LNCAP (cell line): ENCODE measurements at regions not wholly inside any gene's neighbourhood (a gene's known extent, or its start where the extent isn't known, plus 50 kb on each side); places are given as distances from the start of the nearest gene placed in this dataset.

Experiments used
- CTCF ChIP-seq: fragments of 450-650 bp; IDR thresholded peaks from 2 replicates; pipeline ENCODE4 v1.5.1; 2017; ENCODE audit warnings: mild to moderate bottlenecking

DNA sequence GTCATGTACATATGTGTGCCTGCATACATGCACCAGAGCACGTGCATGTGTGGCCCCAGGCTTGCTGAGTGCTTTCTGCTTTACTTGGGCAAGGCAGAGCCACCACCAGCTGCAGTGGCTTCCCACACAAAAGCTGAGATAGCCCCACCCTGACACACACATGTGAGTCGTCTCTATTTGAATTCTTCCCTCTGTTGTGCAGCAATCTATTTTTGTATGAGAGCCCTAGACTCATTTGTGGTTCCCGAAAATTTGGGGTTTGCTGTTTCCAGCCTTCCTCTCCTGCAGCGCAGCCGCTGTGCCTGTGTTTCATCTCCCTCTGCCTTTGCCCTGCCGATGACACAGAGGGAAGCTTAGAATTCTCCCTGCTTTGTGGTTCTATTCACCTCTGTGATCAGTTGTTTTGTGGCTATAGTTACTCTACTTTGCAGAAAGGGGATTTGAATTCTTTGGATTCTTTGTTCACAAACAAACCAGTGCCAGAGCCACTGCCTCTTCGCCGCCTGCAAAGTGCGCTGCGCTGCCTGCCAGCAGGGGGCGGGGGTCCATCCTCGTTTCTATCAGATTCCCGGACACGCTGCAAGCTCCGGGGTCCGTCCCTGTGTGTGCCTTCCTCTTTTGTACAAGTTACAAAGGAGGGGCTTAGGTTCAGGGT, 95.8 kb upstream of the DAP start:
- peak; percentile 57 for TF ChIP-seq CTCF

- TF ChIP-seq CTCF = no peak
Measured at GRCh38 chr5:10856071-10856470, 95.0 kb upstream of the DAP start.

GRCh38 chr5:10854506-10855277, 93.7 kb upstream of the DAP start:
- no peak for TF ChIP-seq CTCF

DNA sequence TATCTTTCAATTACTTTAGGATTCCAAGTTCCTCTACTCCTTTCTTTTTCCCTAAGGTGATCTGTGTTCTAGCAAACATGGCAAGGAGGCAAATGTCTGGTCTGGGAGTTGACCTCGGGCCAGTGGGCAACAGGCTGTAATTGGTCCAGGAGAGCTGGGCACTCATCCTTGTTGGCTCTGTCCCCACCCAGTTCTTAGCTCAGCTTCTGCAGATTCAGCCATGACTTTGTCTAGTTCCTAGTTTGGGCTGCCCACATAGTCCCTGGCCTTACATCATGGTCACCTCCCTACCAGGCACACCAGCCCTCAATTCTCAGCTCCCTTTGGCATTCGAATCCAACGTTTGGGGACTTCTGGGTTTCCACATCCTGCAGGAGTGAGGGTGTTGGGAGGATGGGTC, 92.1 kb upstream of the DAP start:
- TF ChIP-seq CTCF = no peak

DNA sequence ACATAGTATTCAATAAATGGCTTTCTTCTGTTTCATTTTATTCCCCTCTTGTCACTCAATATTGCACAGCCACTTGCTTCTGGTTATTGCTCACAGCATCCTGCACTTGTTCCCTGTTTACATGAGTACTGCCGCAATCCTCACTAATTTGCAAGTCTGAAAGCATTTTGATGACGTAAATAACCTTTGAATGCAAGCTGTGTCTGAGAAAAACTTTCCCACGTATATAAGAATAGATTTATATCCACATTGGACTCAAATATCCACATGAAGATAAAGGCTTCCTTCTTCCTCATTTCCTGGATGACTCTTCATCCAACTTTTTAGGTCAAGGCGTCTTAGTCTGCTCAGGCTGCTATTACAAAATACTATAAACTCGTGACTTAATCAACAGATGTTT, 88.2 kb upstream of the DAP start:
- TF ChIP-seq CTCF = no peak

DNA sequence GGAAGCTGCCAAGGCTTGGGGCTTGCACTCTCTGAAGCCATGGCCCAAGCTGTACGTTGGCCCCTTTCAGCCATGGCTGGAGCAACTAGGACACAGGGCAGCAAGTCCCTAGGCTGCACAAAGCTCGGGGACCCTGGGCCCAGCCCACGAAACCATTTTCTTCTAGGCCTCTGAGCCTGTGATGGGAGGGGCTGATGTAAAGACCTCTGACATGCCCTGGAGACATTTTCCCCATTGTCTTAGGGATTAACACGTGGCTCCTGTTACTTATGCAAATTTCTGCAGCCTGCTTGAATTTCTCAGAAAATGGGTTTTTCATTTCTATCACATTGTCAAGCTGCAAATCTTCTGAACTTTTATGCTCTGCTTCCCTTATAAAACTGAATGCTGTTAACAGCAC, 83.0 kb upstream of the DAP start:
- TF ChIP-seq CTCF = no peak

GRCh38 chr5:10842823-10843222, 81.8 kb upstream of the DAP start:
- TF ChIP-seq CTCF = no peak
